Smooth muscle cell (in vitro differentiated cells): ENCODE measurements at regions not wholly inside any gene's neighbourhood (a gene's known extent, or its start where the extent isn't known, plus 50 kb on each side); places are given as distances from the start of the nearest gene placed in this dataset.

Experiments used
- DNase-seq: peaks from one replicate; lab custom pipeline; 2025; ENCODE audit not compliant: unreplicated experiment; lab: John Stamatoyannopoulos, UW
- H2AFZ ChIP-seq: fragments of 200-600 bp; sonication (generic); 2 replicates; pipeline ENCODE4 v1.6.0; 2016; ENCODE audit warnings: antibody characterized with exemption, low read depth, mild to moderate bottlenecking
- H3F3A ChIP-seq: fragments of 200-600 bp; sonication (generic); 2 replicates; pipeline ENCODE4 v1.6.0; 2017; ENCODE audit warnings: antibody characterized with exemption, low read depth
- H3K27ac ChIP-seq: fragments of 200-600 bp; sonication (generic); 2 replicates; pipeline ENCODE4 v1.5.1; 2016; ENCODE audit warnings: low read depth, mild to moderate bottlenecking
- H3K27me3 ChIP-seq: fragments of 200-600 bp; sonication (generic); 2 replicates; pipeline ENCODE4 v1.6.1; 2016; ENCODE audit warnings: low read depth, mild to moderate bottlenecking
- H3K36me3 ChIP-seq: fragments of 200-600 bp; sonication (generic); 2 replicates; pipeline ENCODE4 v1.5.1; 2016; ENCODE audit warnings: low read depth
- H3K4me1 ChIP-seq: fragments of 200-600 bp; sonication (generic); 2 replicates; pipeline ENCODE4 v1.5.1; 2016; ENCODE audit warnings: low read depth
- H3K4me2 ChIP-seq: fragments of 200-600 bp; sonication (generic); 2 replicates; pipeline ENCODE4 v1.6.0; 2016; ENCODE audit warnings: mild to moderate bottlenecking
- H3K4me3 ChIP-seq: fragments of 200-600 bp; sonication (generic); 2 replicates; pipeline ENCODE4 v1.5.1; 2016; ENCODE audit warnings: mild to moderate bottlenecking
- H3K79me2 ChIP-seq: fragments of 200-600 bp; sonication (generic); 2 replicates; pipeline ENCODE4 v1.6.0; 2016; ENCODE audit warnings: low read depth, mild to moderate bottlenecking
- H3K9ac ChIP-seq: fragments of 200-600 bp; sonication (generic); 2 replicates; pipeline ENCODE4 v1.6.0; 2016; ENCODE audit warnings: low read depth
- H3K9me3 ChIP-seq: fragments of 200-600 bp; sonication (generic); replicated peaks from 2 replicates; pipeline ENCODE4 v1.5.1; 2016; ENCODE audit warnings: low read depth
- H4K20me1 ChIP-seq: fragments of 200-600 bp; sonication (generic); 2 replicates; pipeline ENCODE4 v1.6.0; 2016; ENCODE audit warnings: low read depth
- WGBS: methylation state at CpG from one replicate; pipeline ENCODE4 v1.1.7; 2016; ENCODE audit warnings: low lambda C conversion rate; 5-methylcytosine and 5-hydroxymethylcytosine counted together
- TF ChIP-seq, protein P1 (sequence below): fragments of 200-600 bp; sonication (generic); IDR thresholded peaks from 2 replicates; pipeline ENCODE4 v1.5.1; 2017; ENCODE audit warnings: borderline replicate concordance, mild to moderate bottlenecking, antibody characterized with exemption; ENCODE audit not compliant: insufficient read depth, poor library complexity, severe bottlenecking

DNA sequence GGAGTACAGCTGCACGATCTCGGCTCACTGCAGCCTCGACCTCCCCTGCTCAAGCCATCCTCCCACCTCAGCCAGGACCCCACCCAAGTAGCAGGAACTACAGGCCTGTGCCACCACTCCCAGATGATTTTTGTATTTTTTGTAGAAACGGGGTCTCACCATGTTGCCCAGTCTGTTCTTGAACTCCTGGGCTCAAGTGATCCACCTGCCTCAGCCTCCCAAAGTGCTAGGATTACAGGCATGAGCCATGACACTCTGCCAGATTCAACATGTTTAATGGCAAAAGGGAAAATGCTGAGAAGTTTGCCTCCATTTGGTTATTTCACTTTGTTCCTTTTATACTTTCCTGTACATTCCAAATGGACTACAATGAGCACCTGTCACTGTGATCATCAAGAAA, 65.8 kb downstream of the ZIC5 start:
- H3K4me3 ChIP-seq: no peak overlapping the region
- no peaks in the 10 kb centered on the region for H3F3A ChIP-seq
- no peaks in the 10 kb centered on the region for H3K9me3 ChIP-seq
- H3K4me1 ChIP-seq: peaks cover 5% of the 10 kb centered on the region
- H3K27me3 ChIP-seq: peaks cover 18% of the 10 kb centered on the region
- DNase-seq: no peak
- TF ChIP-seq, protein P1, sequence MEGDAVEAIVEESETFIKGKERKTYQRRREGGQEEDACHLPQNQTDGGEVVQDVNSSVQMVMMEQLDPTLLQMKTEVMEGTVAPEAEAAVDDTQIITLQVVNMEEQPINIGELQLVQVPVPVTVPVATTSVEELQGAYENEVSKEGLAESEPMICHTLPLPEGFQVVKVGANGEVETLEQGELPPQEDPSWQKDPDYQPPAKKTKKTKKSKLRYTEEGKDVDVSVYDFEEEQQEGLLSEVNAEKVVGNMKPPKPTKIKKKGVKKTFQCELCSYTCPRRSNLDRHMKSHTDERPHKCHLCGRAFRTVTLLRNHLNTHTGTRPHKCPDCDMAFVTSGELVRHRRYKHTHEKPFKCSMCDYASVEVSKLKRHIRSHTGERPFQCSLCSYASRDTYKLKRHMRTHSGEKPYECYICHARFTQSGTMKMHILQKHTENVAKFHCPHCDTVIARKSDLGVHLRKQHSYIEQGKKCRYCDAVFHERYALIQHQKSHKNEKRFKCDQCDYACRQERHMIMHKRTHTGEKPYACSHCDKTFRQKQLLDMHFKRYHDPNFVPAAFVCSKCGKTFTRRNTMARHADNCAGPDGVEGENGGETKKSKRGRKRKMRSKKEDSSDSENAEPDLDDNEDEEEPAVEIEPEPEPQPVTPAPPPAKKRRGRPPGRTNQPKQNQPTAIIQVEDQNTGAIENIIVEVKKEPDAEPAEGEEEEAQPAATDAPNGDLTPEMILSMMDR: no peak
- no peaks in the 10 kb centered on the region for H4K20me1 ChIP-seq
- no peaks in the 10 kb centered on the region for H3K79me2 ChIP-seq
- no peak overlapping the region for H2AFZ ChIP-seq
- H3K27ac ChIP-seq: no peak overlapping the region
- no peaks in the 10 kb centered on the region for H3K36me3 ChIP-seq
- no peak overlapping the region for H3K4me2 ChIP-seq
- WGBS: 95% methylated on average over 4 of the region's 4 CpGs
- no peak overlapping the region for H3K9ac ChIP-seq

DNA sequence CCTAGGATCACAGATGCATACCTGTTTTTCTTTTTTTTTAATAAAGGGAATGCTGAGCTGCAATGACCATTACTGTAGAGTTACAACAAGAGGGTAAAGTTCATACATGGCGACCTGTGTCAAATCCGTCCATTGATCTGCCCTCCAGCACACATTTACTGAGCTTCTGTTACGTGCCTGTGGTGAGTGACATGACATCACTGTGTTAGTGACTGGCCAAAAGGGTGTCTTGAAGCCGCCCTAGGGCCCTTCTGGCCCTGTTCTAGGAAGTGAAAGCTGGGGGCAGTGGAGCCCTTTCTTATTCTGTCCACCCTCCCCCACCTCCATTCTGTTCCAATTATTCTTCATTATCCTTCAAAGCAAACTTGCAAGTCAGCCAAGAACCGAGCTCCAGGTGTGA, 66.3 kb downstream of the ZIC5 start:
- H3K4me2 ChIP-seq: no peak overlapping the region
- no peaks in the 10 kb centered on the region for H4K20me1 ChIP-seq
- H2AFZ ChIP-seq: no peak overlapping the region
- peaks cover 18% of the 10 kb centered on the region for H3K27me3 ChIP-seq
- no peaks in the 10 kb centered on the region for H3F3A ChIP-seq
- 78% methylated on average over 5 of the region's 5 CpGs for WGBS
- no peak for DNase-seq
- H3K9ac ChIP-seq: no peak overlapping the region
- H3K9me3 ChIP-seq: no peaks in the 10 kb centered on the region
- no peaks in the 10 kb centered on the region for H3K79me2 ChIP-seq
- TF ChIP-seq, protein P1: no peak
- no peak overlapping the region for H3K4me3 ChIP-seq
- H3K36me3 ChIP-seq: no peaks in the 10 kb centered on the region
- no peak overlapping the region for H3K27ac ChIP-seq
- H3K4me1 ChIP-seq: peaks cover 5% of the 10 kb centered on the region

DNA sequence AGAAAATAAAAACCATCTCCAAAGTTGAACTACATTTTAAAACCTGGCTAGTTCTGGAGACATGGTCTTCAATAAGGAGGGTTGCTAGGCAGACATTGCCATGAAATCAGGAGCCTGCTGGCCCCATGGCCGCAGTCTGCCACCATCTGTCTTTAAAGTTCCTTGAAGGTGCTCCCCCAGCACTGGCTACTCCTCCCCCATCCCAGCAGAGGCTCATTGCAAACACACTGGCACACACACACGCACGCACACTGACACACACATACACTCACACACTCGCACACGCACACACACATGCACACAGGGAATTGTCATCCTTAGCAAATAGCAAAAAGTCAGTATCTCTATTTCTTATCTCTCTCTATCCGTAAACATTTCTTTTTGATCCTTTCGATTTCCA, 68.4 kb downstream of the ZIC5 start:
- TF ChIP-seq, protein P1: no peak
- Histone ChIP-seq H3K9me3 (no peaks in the 10 kb centered on the region), H4K20me1 (no peaks in the 10 kb centered on the region), H3K4me1 (peaks cover 7% of the 10 kb centered on the region), H3K27me3 (peaks cover 18% of the 10 kb centered on the region), H3F3A (no peaks in the 10 kb centered on the region), H3K4me3 (no peak overlapping the region), H3K27ac (no peak overlapping the region), H2AFZ (no peak overlapping the region), H3K79me2 (no peaks in the 10 kb centered on the region), H3K9ac (no peak overlapping the region), H3K4me2 (no peak overlapping the region), H3K36me3 (no peaks in the 10 kb centered on the region)
- no peak for DNase-seq
- 91% methylated on average over 7 of the region's 7 CpGs for WGBS

GRCh38 chr13:99902657-99903056, 68.9 kb downstream of the ZIC5 start:
- H2AFZ ChIP-seq: no peak overlapping the region
- H3K4me2 ChIP-seq: no peak overlapping the region
- no peak overlapping the region for H3K4me3 ChIP-seq
- 75% methylated on average over 4 of the region's 4 CpGs for WGBS
- H4K20me1 ChIP-seq: no peaks in the 10 kb centered on the region
- H3K9ac ChIP-seq: no peak overlapping the region
- no peaks in the 10 kb centered on the region for H3K79me2 ChIP-seq
- peaks cover 18% of the 10 kb centered on the region for H3K27me3 ChIP-seq
- peaks cover 11% of the 10 kb centered on the region for H3K4me1 ChIP-seq
- H3K36me3 ChIP-seq: no peaks in the 10 kb centered on the region
- H3K27ac ChIP-seq: no peak overlapping the region
- DNase-seq: no peak
- no peaks in the 10 kb centered on the region for H3K9me3 ChIP-seq
- TF ChIP-seq, protein P1: no peak
- no peaks in the 10 kb centered on the region for H3F3A ChIP-seq
